H1 (cell line): ENCODE measurements at regions not wholly inside any gene's neighbourhood (a gene's known extent, or its start where the extent isn't known, plus 50 kb on each side); places are given as distances from the start of the nearest gene placed in this dataset.
A peak's percentile ranks its signal among the peaks of the same experiment; 100 is the strongest.

Source experiments
- CHD7 ChIP-seq: fragments of 300-600 bp; sonication (generic); IDR thresholded peaks from 2 replicates; pipeline ENCODE4 v1.7.1; 2012; ENCODE audit warnings: low read length, moderate library complexity, mild to moderate bottlenecking, inconsistent platforms; ENCODE audit not compliant: insufficient replicate concordance

- peak; percentile 94 for TF ChIP-seq CHD7
These were observed 139.9 kb upstream of the CDH7 start (continued) for GRCh38 chr18:65610939-65611338.
